HG03378 (cell line): ENCODE measurements at regions not wholly inside any gene's neighbourhood (a gene's known extent, or its start where the extent isn't known, plus 50 kb on each side); places are given as distances from the start of the nearest gene placed in this dataset.

ENCODE experiments used
- ATAC-seq: cut with Tn5 transposase; IDR thresholded peaks from one replicate; pipeline ENCODE4 v1.9.1; 2021; ENCODE audit warnings: mild to moderate bottlenecking, moderate library complexity; ENCODE audit not compliant: unreplicated experiment

GRCh38 chr2:122815120-122815519 lies 1059.7 kb downstream of the TSN start:
- no peak for ATAC-seq

GRCh38 chr2:122816803-122817202 lies 1061.4 kb downstream of the TSN start:
- no peak for ATAC-seq

GRCh38 chr2:122822319-122822718 lies 1066.9 kb downstream of the TSN start:
- ATAC-seq, result no peak

GRCh38 chr2:122830157-122830556 lies 1074.7 kb downstream of the TSN start:
- no peak for ATAC-seq

- ATAC-seq, result no peak
Observed at GRCh38 chr2:122831649-122832048, 1076.2 kb downstream of the TSN start.

GRCh38 chr2:122843503-122843902 lies 1088.1 kb downstream of the TSN start:
- no peak for ATAC-seq

- no peak for ATAC-seq
Observed at GRCh38 chr2:122851161-122851560, 1095.7 kb downstream of the TSN start.

- ATAC-seq, result no peak
Observed at GRCh38 chr2:122851972-122852531, 1096.6 kb downstream of the TSN start.

- no peak for ATAC-seq
Observed at GRCh38 chr2:122856696-122857095, 1101.2 kb downstream of the TSN start.

GRCh38 chr2:122858075-122858702 lies 1102.7 kb downstream of the TSN start:
- no peak for ATAC-seq

GRCh38 chr2:122858813-122859212 lies 1103.4 kb downstream of the TSN start:
- no peak for ATAC-seq

GRCh38 chr2:122859260-122859659 lies 1103.8 kb downstream of the TSN start:
- no peak for ATAC-seq

GRCh38 chr2:122863532-122863931 lies 1108.1 kb downstream of the TSN start:
- ATAC-seq, result peak; percentile 68

- no peak for ATAC-seq
Observed at GRCh38 chr2:122864728-122865127, 1109.3 kb downstream of the TSN start.

- peak; percentile 72 for ATAC-seq
Observed at GRCh38 chr2:122866095-122866494, 1110.6 kb downstream of the TSN start.

- ATAC-seq, result no peak
Observed at GRCh38 chr2:122867941-122868340, 1112.5 kb downstream of the TSN start.

GRCh38 chr2:122868646-122869275 lies 1113.3 kb downstream of the TSN start:
- no peak for ATAC-seq

GRCh38 chr2:122873951-122874350 lies 1118.5 kb downstream of the TSN start:
- no peak for ATAC-seq

- ATAC-seq, result no peak
Observed at GRCh38 chr2:122875091-122875865, 1119.8 kb downstream of the TSN start.

GRCh38 chr2:122883849-122884248 lies 1128.4 kb downstream of the TSN start:
- peak; percentile 85 for ATAC-seq

GRCh38 chr2:122884889-122885288 lies 1129.4 kb downstream of the TSN start:
- ATAC-seq, result no peak

- ATAC-seq, result no peak
Observed at GRCh38 chr2:122885436-122885835, 1130.0 kb downstream of the TSN start.
